ENCODE measurements at regions not wholly inside any gene's neighbourhood (a gene's known extent, or its start where the extent isn't known, plus 50 kb on each side); places are given as distances from the start of the nearest gene placed in this dataset.

- DNase-seq, result no peak
Observed at GRCh38 chr1:93815366-93816110, 63.5 kb downstream of the DNTTIP2 start.

GRCh38 chr1:93814795-93815340 lies 64.1 kb downstream of the DNTTIP2 start:
- DNase-seq, result no peak

- peak; percentile 33 for DNase-seq
Observed at GRCh38 chr1:93814059-93814794, 64.8 kb downstream of the DNTTIP2 start.

GRCh38 chr1:93813076-93813475 lies 65.9 kb downstream of the DNTTIP2 start:
- no peak for DNase-seq

- no peak for DNase-seq
Observed at GRCh38 chr1:93811326-93812065, 67.5 kb downstream of the DNTTIP2 start.

- no peak for DNase-seq
Observed at GRCh38 chr1:93810316-93810715, 68.7 kb downstream of the DNTTIP2 start.

- DNase-seq, result no peak
Observed at GRCh38 chr1:93808871-93809270, 70.1 kb downstream of the DNTTIP2 start.

GRCh38 chr1:93807311-93807930 lies 71.6 kb downstream of the DNTTIP2 start:
- no peak for DNase-seq

- no peak for DNase-seq
Observed at GRCh38 chr1:93805027-93805610, 73.9 kb downstream of the DNTTIP2 start.

- DNase-seq, result no peak
Observed at GRCh38 chr1:93804412-93804811, 74.6 kb downstream of the DNTTIP2 start.

- no peak for DNase-seq
Observed at GRCh38 chr1:93801471-93801870, 77.5 kb downstream of the DNTTIP2 start.

- no peak for DNase-seq
Observed at GRCh38 chr1:93800856-93801255, 78.2 kb downstream of the DNTTIP2 start.

- no peak for DNase-seq
Observed at GRCh38 chr1:93798291-93798690, 80.7 kb downstream of the DNTTIP2 start.

GRCh38 chr1:93784538-93784937 lies 94.5 kb downstream of the DNTTIP2 start:
- no peak for DNase-seq

- DNase-seq, result no peak
Observed at GRCh38 chr1:93783876-93784275, 95.1 kb downstream of the DNTTIP2 start.

GRCh38 chr1:93779540-93780165 lies 98.0 kb upstream of the BCAR3 start:
- no peak for DNase-seq

- DNase-seq, result no peak
Observed at GRCh38 chr1:93778457-93778856, 96.8 kb upstream of the BCAR3 start.

- no peak for DNase-seq
Observed at GRCh38 chr1:93777255-93777654, 95.6 kb upstream of the BCAR3 start.

GRCh38 chr1:93776728-93777127 lies 95.1 kb upstream of the BCAR3 start:
- DNase-seq, result no peak

GRCh38 chr1:93775224-93775623 lies 93.6 kb upstream of the BCAR3 start:
- DNase-seq, result no peak

GRCh38 chr1:93774707-93775106 lies 93.1 kb upstream of the BCAR3 start:
- no peak for DNase-seq

Measured in NCI-H774 (cell line).